AG04450 (cell line): ENCODE measurements at regions not wholly inside any gene's neighbourhood (a gene's known extent, or its start where the extent isn't known, plus 50 kb on each side); places are given as distances from the start of the nearest gene placed in this dataset.

Experiments used
- CTCF ChIA-PET: fragments of 300-600, 350-600 bp; formaldehyde crosslinking; extraction: SDS; loops from one replicate; lab custom pipeline; 2022; ENCODE audit warnings: antibody characterized with exemption, inconsistent platforms; lab: Charles Lee
- POLR2A ChIA-PET: fragments of 350-600 bp; formaldehyde crosslinking; extraction: SDS; loops from one replicate; lab custom pipeline; 2021; ENCODE audit warnings: antibody characterized with exemption, inconsistent platforms; lab: Yijun Ruan, JAX
- DNase-seq: peaks from one replicate; pipeline ENCODE4 v3.0.0-alpha.2; 2011; ENCODE audit warnings: low read depth, low spot score
- H3K27ac ChIP-seq: one replicate; pipeline ENCODE4 v1.5.1; 2012; ENCODE audit warnings: low read depth, low read length, control low read depth
- H3K27me3 ChIP-seq: one replicate; pipeline ENCODE4 v1.6.0; 2012; ENCODE audit warnings: low read length; ENCODE audit not compliant: control insufficient read depth, insufficient read depth
- H3K4me3 ChIP-seq: 2 replicates; pipeline ENCODE4 v1.5.1; 2011; ENCODE audit warnings: mild to moderate bottlenecking, low read depth, low read length, control low read depth
- H3K9me3 ChIP-seq: 2 replicates; pipeline ENCODE4 v1.5.1; 2012; ENCODE audit warnings: low read length; ENCODE audit not compliant: control insufficient read depth, insufficient read depth
- CTCF ChIP-seq: IDR thresholded peaks from 2 replicates; pipeline ENCODE4 v1.5.1; 2011; ENCODE audit warnings: low read depth, low read length, control low read depth, inconsistent platforms

GRCh38 chr12:59020073-59020946 is 100.0 kb upstream of the LRIG3 start:
- TF ChIP-seq CTCF, result no peak
- H3K9me3 ChIP-seq, result no peaks in the 10 kb centered on the region
- H3K4me3 ChIP-seq, result no peak overlapping the region
- CTCF ChIA-PET, result no interaction called here
- POLR2A ChIA-PET, result no interaction called here
- no peaks in the 10 kb centered on the region for H3K27me3 ChIP-seq
- H3K27ac ChIP-seq, result no peak overlapping the region
- no peak for DNase-seq

- CTCF ChIA-PET, result interaction anchor here (0.7 to 1.3 kb wide), 2 partner anchors 10 to 23 kb away, joined by 3 to 4 read pairs; no protein-coding TSS in a partner anchor
- Histone ChIP-seq H3K4me3 (no peak overlapping the region), H3K27me3 (no peaks in the 10 kb centered on the region), H3K27ac (no peak overlapping the region), H3K9me3 (no peaks in the 10 kb centered on the region)
- DNase-seq, result no peak
- TF ChIP-seq CTCF, result no peak
- POLR2A ChIA-PET, result no interaction called here
Observed at GRCh38 chr12:59014885-59015284, 94.6 kb upstream of the LRIG3 start.

- CTCF ChIA-PET, result no interaction called here
- DNase-seq, result no peak
- no peak for TF ChIP-seq CTCF
- Histone ChIP-seq H3K9me3 (no peaks in the 10 kb centered on the region), H3K4me3 (no peak overlapping the region), H3K27me3 (no peaks in the 10 kb centered on the region), H3K27ac (no peak overlapping the region)
- POLR2A ChIA-PET, result no interaction called here
Observed at GRCh38 chr12:59010941-59011340, 90.6 kb upstream of the LRIG3 start.

GRCh38 chr12:59010118-59010517 is 89.8 kb upstream of the LRIG3 start:
- Histone ChIP-seq H3K4me3 (no peak overlapping the region), H3K27me3 (no peaks in the 10 kb centered on the region), H3K27ac (no peak overlapping the region), H3K9me3 (no peaks in the 10 kb centered on the region)
- no peak for TF ChIP-seq CTCF
- DNase-seq, result no peak
- ChIA-PET POLR2A (no interaction called here), CTCF (no interaction called here)

- POLR2A ChIA-PET, result no interaction called here
- Histone ChIP-seq H3K27me3 (no peaks in the 10 kb centered on the region), H3K9me3 (no peaks in the 10 kb centered on the region), H3K27ac (no peak overlapping the region), H3K4me3 (no peak overlapping the region)
- CTCF ChIA-PET, result no interaction called here
- no peak for TF ChIP-seq CTCF
- no peak for DNase-seq
Observed at GRCh38 chr12:59007620-59008019, 87.3 kb upstream of the LRIG3 start.
